Medulla oblongata (tissue), 1 donor: ENCODE measurements at regions not wholly inside any gene's neighbourhood (a gene's known extent, or its start where the extent isn't known, plus 50 kb on each side); places are given as distances from the start of the nearest gene placed in this dataset.
"Not testable (repeated sequence)": the region's sequence is repeated elsewhere in the genome, so short reads cannot be mapped to it uniquely, and the experiment has no call there.

Experiments used
- DNase-seq: peaks from one replicate; pipeline ENCODE4 v3.0.0-alpha.2; 2015; ENCODE audit errors: extremely low spot score

DNA sequence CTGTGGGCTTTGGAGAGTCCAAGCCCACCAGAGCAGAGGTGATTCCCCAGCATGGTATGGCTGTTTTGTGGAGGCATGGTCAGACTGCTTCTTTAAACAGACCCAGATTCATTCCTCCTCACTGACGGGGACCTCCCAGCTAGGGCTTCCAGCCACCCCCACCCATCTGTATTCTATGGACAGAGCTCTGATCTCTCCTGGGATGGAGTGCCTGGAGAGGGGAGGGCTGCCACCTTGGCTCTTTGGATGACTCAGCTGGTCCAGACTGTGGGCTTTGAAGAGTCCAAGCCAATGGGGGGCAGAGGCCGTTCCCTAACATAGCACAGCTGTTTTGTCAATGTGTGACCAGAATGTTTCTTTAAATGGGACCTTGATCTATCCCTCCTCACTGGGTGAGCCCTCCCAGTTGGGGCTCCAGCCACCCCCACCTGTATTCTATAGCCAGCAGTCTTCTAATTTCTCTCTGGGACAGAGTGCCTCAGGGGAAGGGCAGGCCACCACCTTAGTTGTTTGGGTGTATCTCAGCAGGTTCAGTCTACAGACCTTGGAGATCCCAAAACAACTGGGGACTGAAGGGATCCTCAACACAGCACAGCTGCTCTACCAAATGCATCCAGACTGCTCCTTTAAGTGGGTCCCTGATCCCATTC lies 122.0 kb upstream of the OSTN start:
- DNase-seq, result no peak

GRCh38 chr3:191074511-191074910 lies 124.5 kb upstream of the OSTN start:
- DNase-seq, result no peak

DNA sequence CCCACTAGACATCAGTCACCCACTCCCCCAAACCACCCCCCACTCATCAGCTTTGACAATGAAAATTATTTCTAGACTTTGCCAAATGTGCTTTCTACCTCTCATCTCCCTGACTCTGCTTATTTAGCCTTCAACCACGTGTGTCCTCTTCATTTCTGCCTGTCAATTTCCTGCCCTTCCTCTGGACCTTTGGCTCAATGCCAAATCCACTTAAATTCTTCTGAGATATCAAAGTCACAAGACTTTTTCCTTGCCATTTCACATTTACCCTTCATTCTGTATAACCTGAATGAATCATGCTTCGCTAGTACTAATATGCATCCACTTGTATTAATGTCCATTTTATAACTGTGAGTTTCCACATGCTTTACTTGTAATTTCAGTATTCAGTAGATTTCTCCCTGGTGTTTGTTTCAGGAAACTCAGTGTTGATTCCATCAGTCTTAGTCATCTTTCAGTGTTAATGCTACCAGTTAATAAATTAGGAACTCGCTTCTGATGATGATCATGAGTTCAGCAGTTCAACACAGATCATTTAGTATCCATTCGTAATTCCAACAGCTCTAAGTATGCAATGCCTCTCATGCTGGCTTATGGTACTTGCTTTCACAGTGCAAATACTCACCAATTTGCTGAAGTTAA lies 128.2 kb upstream of the OSTN start:
- DNase-seq, result no peak

DNA sequence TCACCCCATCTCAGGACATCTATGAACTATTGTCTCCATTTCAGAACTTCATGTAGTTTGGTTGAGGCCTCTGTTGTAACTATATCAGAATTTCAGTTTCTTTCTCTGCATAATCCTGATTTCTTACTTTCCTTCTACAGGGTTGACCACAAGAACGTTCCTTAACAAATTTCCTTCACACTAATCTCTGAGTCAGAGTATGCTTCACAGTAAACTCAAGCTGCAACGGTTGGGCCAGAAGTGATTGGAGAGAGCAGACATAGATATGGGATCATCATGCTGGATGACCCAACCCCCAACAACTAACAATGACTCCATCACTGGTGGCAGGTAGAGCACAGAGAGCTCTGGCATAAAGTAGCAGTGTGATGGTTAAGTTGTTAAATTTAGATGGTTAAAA lies 128.8 kb upstream of the OSTN start:
- no peak for DNase-seq

- no peak for DNase-seq
Observed at GRCh38 chr3:191068946-191069813, 129.9 kb upstream of the OSTN start.

DNA sequence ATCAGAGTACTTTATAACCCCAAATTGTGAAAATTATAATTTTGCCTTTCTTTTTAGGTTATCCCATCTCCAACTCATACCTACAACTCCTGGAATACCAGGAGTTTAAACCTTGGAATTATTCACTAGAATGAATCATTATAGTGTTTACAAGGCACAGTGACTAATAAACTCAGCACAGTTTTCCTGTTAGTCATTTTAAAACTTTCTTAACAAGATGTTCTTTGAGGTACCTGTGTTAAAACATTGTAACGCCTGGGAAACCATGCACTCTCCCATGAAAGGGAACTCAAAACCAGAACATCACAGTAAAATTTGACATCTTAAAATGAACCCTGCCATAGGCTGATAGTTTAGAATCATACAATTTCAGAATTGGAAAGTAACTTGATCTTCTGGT lies 132.4 kb upstream of the OSTN start:
- DNase-seq, result no peak

- DNase-seq, result no peak
Observed at GRCh38 chr3:191065181-191065805, 133.7 kb upstream of the OSTN start.

DNA sequence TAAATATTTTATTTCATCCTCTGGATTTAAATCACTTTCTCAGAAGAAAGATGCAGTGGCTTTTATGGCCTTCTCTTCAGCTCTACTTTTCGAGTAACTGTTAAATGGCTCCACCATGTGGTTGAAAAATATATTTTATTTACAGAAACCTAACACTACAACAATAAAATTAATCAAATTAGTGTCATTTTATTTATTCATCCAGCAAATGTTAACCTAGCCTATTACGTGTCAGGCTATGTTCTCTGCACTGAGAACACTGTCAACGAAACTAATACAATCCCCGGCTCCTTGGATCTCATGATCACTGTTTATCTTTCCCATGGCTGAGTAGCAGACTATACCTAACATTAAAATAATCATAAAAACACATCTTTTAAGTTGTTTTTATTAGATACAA lies 148.0 kb upstream of the OSTN start:
- DNase-seq, result peak; percentile 42

GRCh38 chr3:191047930-191048329 lies 151.1 kb upstream of the OSTN start:
- DNase-seq, result no peak

- DNase-seq, result no peak
Observed at GRCh38 chr3:191030929-191031328, 168.1 kb upstream of the OSTN start.

DNA sequence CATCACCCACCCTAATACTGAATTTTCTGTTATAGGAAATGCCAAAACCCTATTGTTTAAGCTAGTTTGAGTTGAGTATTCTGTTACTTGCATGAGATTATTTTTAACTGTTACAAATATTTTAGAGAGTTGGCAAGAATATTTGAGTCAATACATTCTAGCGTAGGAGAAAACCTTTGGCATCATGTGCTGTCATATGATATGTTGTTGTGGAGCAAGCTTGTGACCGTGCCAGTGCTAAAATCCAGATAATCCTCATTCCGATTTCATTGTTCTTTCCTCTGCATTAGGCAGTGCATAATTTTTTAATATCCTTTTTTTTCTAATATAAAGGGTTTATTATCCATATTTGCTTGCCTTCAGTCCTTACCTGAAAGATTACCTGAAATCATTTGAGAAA lies 168.0 kb upstream of the GMNC start:
- no peak for DNase-seq

GRCh38 chr3:191026746-191027145 lies 164.3 kb upstream of the GMNC start:
- no peak for DNase-seq

GRCh38 chr3:191020730-191021396 lies 158.4 kb upstream of the GMNC start:
- DNase-seq, result no peak

GRCh38 chr3:191019855-191020254 lies 157.4 kb upstream of the GMNC start:
- DNase-seq, result no peak

DNA sequence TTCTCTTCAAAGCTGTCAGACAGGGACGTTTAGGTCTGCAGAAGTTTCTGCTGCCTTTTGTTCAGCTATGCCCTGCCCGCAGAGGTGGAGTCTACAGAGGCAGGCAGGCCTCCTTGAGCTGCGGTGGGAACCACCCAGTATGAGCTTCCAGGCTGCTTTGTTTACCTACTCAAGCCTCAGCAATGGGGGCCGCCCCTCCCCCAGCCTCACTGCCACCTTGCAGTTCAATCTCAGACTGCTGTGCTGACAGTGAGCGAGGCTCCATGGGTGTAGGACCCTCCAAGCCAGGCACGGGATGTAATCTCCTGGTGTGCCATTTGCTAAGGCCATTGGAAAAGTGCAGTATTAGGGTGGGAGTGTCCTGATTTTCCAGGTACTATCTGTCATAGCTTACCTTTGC lies 153.5 kb upstream of the GMNC start:
- not testable (repeated sequence) for DNase-seq

DNA sequence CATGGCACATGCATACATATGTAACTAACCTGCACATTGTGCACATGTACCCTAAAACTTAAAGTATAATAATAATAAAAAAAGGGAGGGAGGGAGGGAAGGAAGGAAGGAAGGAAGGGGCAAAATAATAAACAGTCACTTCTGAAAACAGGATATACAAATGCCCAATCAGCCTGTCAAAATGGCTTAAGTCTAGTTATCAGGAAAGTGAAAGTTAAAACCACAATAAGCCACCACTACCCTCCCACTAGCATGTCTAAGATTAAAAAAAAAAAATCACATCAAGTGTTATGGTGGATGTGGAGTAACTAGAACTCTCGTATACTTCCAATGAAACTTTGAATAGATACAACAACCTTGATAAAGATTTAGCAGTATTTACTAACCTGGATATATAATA lies 145.6 kb upstream of the GMNC start:
- no peak for DNase-seq

- peak; percentile 31 for DNase-seq
Observed at GRCh38 chr3:191005790-191006189, 143.3 kb upstream of the GMNC start.

DNA sequence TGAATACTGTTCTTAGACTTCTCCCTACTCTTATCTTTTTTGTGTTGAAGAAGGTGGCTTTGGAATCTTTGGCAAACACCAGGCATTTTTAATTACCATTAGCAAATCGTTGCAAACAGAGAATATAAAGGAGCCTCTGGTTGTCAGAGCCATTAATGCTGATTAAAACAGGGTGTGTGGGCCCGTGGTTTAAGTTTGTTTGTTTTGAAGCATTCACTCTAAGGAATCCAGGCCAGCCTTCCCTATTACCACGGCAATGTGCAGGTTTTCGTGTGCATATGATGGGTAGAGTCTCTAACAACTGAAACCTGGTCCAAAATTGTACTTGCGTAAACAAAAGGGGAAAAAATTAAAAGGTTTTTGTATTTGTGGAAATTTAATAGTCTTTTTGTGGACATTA lies 141.2 kb upstream of the GMNC start:
- DNase-seq, result no peak

DNA sequence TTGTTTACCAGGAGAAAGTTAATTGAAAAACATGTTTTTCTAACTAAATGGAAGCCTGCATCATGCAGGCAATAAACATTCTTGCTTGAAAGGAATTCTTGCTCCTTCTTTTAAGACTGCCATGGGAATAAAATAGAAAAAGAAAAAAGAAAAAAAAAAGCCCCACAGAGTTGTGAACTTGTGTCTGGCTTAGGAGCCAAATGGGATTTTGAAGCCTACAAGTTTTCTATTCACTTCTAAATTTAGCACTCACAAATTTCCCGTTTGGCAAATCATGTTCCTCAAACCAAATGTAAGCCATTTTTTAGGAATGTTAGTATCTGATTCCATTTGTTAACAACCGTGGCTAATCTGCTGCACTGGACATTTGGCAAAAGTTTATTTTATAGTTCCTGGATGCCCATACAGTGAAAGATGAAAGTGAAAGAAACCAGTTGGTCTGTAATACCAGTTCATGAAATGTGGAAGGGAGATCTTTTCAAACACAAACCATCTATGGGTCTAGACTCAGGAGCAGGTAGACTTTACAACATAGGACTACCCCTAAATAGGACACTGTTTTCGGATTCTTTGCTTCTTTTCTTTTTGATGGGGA lies 133.8 kb upstream of the GMNC start:
- DNase-seq, result peak; percentile 33

GRCh38 chr3:190995156-190995555 lies 132.7 kb upstream of the GMNC start:
- DNase-seq, result no peak

GRCh38 chr3:190990898-190991297 lies 128.4 kb upstream of the GMNC start:
- no peak for DNase-seq
